ENCODE measurements at regions not wholly inside any gene's neighbourhood (a gene's known extent, or its start where the extent isn't known, plus 50 kb on each side); places are given as distances from the start of the nearest gene placed in this dataset.

DNA sequence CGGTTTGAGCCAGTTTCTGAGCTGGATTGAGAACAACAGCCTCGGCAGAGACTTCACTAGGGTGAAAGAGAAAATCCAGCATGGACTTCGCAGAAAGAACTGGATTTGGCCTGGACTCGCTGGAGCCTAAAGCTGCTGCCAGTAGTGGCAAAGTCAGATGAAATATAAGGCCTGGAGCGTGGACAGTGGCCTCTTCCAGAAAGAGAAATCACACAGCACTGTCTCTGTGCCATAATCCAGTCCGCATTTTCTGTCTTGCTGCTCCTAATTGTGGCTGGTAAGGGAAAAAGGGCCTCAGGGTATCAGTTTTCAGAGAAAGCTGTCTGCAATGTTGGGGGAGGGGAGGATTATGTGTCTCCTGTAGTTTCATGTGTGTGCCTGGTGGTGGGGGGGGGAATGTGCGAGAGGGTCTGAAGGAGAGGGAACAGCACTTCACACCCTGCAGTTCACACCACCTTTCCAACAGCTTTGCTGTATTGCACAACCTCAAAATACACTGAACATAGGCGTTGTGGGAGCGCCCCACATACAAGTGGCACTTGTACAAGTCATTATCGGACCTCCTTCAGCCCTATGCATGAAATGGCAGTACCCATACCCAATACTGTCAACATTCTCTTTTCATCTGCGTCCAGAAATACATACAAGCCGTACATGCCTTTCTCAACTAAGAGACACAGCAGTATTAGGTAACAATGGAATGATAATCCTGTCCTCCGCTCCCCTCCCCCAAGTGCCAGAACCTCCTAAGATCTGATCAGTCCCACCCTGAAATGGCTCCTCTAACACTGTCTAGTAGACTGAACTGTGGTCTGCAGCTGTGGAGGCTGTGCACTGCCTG lies 107.5 kb upstream of the ATF7IP start (continued):
- TF ChIP-seq, protein P1, sequence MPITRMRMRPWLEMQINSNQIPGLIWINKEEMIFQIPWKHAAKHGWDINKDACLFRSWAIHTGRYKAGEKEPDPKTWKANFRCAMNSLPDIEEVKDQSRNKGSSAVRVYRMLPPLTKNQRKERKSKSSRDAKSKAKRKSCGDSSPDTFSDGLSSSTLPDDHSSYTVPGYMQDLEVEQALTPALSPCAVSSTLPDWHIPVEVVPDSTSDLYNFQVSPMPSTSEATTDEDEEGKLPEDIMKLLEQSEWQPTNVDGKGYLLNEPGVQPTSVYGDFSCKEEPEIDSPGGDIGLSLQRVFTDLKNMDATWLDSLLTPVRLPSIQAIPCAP (CRISPR knock-in tag; IDR thresholded peaks at IDR 0.05), result no peak
- TF ChIP-seq, protein P2, sequence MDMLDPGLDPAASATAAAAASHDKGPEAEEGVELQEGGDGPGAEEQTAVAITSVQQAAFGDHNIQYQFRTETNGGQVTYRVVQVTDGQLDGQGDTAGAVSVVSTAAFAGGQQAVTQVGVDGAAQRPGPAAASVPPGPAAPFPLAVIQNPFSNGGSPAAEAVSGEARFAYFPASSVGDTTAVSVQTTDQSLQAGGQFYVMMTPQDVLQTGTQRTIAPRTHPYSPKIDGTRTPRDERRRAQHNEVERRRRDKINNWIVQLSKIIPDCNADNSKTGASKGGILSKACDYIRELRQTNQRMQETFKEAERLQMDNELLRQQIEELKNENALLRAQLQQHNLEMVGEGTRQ (CRISPR knock-in tag; IDR thresholded peaks at IDR 0.05), result peak; percentile 41; the same call in 1 of the 2 replicates
- TF ChIP-seq SMAD3 (CRISPR knock-in tag; IDR thresholded peaks at IDR 0.05; ENCODE audit: borderline replicate concordance), result no peak
- TF ChIP-seq GABPB1 (CRISPR knock-in tag; IDR thresholded peaks at IDR 0.05), result peak; percentile 49; the same call in 1 of the 2 replicates
- TF ChIP-seq CREM (CRISPR knock-in tag; IDR thresholded peaks at IDR 0.05), result peak; percentile 76; the same call in 1 of the 2 replicates
- no peak for TF ChIP-seq JUN (CRISPR knock-in tag; IDR thresholded peaks at IDR 0.05)
- TF ChIP-seq, protein P3, sequence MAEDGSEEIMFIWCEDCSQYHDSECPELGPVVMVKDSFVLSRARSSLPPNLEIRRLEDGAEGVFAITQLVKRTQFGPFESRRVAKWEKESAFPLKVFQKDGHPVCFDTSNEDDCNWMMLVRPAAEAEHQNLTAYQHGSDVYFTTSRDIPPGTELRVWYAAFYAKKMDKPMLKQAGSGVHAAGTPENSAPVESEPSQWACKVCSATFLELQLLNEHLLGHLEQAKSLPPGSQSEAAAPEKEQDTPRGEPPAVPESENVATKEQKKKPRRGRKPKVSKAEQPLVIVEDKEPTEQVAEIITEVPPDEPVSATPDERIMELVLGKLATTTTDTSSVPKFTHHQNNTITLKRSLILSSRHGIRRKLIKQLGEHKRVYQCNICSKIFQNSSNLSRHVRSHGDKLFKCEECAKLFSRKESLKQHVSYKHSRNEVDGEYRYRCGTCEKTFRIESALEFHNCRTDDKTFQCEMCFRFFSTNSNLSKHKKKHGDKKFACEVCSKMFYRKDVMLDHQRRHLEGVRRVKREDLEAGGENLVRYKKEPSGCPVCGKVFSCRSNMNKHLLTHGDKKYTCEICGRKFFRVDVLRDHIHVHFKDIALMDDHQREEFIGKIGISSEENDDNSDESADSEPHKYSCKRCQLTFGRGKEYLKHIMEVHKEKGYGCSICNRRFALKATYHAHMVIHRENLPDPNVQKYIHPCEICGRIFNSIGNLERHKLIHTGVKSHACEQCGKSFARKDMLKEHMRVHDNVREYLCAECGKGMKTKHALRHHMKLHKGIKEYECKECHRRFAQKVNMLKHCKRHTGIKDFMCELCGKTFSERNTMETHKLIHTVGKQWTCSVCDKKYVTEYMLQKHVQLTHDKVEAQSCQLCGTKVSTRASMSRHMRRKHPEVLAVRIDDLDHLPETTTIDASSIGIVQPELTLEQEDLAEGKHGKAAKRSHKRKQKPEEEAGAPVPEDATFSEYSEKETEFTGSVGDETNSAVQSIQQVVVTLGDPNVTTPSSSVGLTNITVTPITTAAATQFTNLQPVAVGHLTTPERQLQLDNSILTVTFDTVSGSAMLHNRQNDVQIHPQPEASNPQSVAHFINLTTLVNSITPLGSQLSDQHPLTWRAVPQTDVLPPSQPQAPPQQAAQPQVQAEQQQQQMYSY (CRISPR knock-in tag; IDR thresholded peaks at IDR 0.05), result peak; percentile 100
- TF ChIP-seq, protein P4, sequence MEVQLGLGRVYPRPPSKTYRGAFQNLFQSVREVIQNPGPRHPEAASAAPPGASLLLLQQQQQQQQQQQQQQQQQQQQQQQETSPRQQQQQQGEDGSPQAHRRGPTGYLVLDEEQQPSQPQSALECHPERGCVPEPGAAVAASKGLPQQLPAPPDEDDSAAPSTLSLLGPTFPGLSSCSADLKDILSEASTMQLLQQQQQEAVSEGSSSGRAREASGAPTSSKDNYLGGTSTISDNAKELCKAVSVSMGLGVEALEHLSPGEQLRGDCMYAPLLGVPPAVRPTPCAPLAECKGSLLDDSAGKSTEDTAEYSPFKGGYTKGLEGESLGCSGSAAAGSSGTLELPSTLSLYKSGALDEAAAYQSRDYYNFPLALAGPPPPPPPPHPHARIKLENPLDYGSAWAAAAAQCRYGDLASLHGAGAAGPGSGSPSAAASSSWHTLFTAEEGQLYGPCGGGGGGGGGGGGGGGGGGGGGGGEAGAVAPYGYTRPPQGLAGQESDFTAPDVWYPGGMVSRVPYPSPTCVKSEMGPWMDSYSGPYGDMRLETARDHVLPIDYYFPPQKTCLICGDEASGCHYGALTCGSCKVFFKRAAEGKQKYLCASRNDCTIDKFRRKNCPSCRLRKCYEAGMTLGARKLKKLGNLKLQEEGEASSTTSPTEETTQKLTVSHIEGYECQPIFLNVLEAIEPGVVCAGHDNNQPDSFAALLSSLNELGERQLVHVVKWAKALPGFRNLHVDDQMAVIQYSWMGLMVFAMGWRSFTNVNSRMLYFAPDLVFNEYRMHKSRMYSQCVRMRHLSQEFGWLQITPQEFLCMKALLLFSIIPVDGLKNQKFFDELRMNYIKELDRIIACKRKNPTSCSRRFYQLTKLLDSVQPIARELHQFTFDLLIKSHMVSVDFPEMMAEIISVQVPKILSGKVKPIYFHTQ (CRISPR knock-in tag; IDR thresholded peaks at IDR 0.05), result no peak
- TF ChIP-seq ZNF138 (CRISPR knock-in tag; conservative IDR thresholded peaks at IDR 0.05), result no peak
- TF ChIP-seq HMGA2 (CRISPR knock-in tag; IDR thresholded peaks at IDR 0.05), result no peak
- TF ChIP-seq, protein P5, sequence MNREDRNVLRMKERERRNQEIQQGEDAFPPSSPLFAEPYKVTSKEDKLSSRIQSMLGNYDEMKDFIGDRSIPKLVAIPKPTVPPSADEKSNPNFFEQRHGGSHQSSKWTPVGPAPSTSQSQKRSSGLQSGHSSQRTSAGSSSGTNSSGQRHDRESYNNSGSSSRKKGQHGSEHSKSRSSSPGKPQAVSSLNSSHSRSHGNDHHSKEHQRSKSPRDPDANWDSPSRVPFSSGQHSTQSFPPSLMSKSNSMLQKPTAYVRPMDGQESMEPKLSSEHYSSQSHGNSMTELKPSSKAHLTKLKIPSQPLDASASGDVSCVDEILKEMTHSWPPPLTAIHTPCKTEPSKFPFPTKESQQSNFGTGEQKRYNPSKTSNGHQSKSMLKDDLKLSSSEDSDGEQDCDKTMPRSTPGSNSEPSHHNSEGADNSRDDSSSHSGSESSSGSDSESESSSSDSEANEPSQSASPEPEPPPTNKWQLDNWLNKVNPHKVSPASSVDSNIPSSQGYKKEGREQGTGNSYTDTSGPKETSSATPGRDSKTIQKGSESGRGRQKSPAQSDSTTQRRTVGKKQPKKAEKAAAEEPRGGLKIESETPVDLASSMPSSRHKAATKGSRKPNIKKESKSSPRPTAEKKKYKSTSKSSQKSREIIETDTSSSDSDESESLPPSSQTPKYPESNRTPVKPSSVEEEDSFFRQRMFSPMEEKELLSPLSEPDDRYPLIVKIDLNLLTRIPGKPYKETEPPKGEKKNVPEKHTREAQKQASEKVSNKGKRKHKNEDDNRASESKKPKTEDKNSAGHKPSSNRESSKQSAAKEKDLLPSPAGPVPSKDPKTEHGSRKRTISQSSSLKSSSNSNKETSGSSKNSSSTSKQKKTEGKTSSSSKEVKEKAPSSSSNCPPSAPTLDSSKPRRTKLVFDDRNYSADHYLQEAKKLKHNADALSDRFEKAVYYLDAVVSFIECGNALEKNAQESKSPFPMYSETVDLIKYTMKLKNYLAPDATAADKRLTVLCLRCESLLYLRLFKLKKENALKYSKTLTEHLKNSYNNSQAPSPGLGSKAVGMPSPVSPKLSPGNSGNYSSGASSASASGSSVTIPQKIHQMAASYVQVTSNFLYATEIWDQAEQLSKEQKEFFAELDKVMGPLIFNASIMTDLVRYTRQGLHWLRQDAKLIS (CRISPR knock-in tag; IDR thresholded peaks at IDR 0.05; ENCODE audit: borderline replicate concordance), result no peak
- no peak; the same call in 1 of the 2 replicates for TF ChIP-seq KAT7 (CRISPR knock-in tag; IDR thresholded peaks at IDR 0.05; ENCODE audit: borderline replicate concordance)
- no peak for TF ChIP-seq SMAD4 (CRISPR knock-in tag; IDR thresholded peaks at IDR 0.05)
- TF ChIP-seq OVOL2 (CRISPR knock-in tag; IDR thresholded peaks at IDR 0.05; ENCODE audit: borderline replicate concordance), result no peak
- TF ChIP-seq, protein P6, sequence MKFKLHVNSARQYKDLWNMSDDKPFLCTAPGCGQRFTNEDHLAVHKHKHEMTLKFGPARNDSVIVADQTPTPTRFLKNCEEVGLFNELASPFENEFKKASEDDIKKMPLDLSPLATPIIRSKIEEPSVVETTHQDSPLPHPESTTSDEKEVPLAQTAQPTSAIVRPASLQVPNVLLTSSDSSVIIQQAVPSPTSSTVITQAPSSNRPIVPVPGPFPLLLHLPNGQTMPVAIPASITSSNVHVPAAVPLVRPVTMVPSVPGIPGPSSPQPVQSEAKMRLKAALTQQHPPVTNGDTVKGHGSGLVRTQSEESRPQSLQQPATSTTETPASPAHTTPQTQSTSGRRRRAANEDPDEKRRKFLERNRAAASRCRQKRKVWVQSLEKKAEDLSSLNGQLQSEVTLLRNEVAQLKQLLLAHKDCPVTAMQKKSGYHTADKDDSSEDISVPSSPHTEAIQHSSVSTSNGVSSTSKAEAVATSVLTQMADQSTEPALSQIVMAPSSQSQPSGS (CRISPR knock-in tag; IDR thresholded peaks at IDR 0.05; ENCODE audit: borderline replicate concordance, low read depth), result no peak
- TF ChIP-seq SP1 (CRISPR knock-in tag; conservative IDR thresholded peaks at IDR 0.05), result peak; percentile 82; the same call in 1 of the 2 replicates
- TF ChIP-seq, protein P7, sequence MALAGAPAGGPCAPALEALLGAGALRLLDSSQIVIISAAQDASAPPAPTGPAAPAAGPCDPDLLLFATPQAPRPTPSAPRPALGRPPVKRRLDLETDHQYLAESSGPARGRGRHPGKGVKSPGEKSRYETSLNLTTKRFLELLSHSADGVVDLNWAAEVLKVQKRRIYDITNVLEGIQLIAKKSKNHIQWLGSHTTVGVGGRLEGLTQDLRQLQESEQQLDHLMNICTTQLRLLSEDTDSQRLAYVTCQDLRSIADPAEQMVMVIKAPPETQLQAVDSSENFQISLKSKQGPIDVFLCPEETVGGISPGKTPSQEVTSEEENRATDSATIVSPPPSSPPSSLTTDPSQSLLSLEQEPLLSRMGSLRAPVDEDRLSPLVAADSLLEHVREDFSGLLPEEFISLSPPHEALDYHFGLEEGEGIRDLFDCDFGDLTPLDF (CRISPR knock-in tag; IDR thresholded peaks at IDR 0.05), result 0 out of 2 replicates have a peak, but pooled peaks have one; percentile 40
- TF ChIP-seq SOX15 (CRISPR knock-in tag; IDR thresholded peaks at IDR 0.05), result no peak
